Endothelial cell (in vitro differentiated cells): ENCODE measurements at regions not wholly inside any gene's neighbourhood (a gene's known extent, or its start where the extent isn't known, plus 50 kb on each side); places are given as distances from the start of the nearest gene placed in this dataset.
"Not testable (repeated sequence)": the region's sequence is repeated elsewhere in the genome, so short reads cannot be mapped to it uniquely, and the experiment has no call there.

Experiments
- DNase-seq: peaks from one replicate; pipeline ENCODE4 v3.0.0; 2021; ENCODE audit warnings: low spot score
- H3K27ac Mint-ChIP-seq: one replicate; pipeline ENCODE4 v1.8.0; 2021; ENCODE audit warnings: mixed read lengths, inconsistent platforms; ENCODE audit not compliant: unreplicated experiment
- H3K27me3 Mint-ChIP-seq: one replicate; pipeline ENCODE4 v1.8.0; 2021; ENCODE audit warnings: mild to moderate bottlenecking, moderate library complexity, mixed read lengths, inconsistent platforms; ENCODE audit not compliant: unreplicated experiment
- H3K36me3 Mint-ChIP-seq: one replicate; pipeline ENCODE4 v1.8.0; 2021; ENCODE audit warnings: mild to moderate bottlenecking, low read depth, mixed read lengths, inconsistent platforms; ENCODE audit not compliant: unreplicated experiment
- H3K4me1 Mint-ChIP-seq: one replicate; pipeline ENCODE4 v1.8.0; 2021; ENCODE audit warnings: mild to moderate bottlenecking, mixed read lengths, inconsistent platforms; ENCODE audit not compliant: unreplicated experiment
- H3K4me3 Mint-ChIP-seq: one replicate; pipeline ENCODE4 v1.8.0; 2021; ENCODE audit warnings: mild to moderate bottlenecking, mixed read lengths, inconsistent platforms; ENCODE audit not compliant: unreplicated experiment
- H3K9me3 Mint-ChIP-seq: one replicate; pipeline ENCODE4 v1.8.0; 2021; ENCODE audit warnings: mixed read lengths, inconsistent platforms; ENCODE audit not compliant: unreplicated experiment
- TF ChIP-seq, protein P1 (sequence below): fragments of 200-600 bp; sonication (generic); IDR thresholded peaks from one replicate; pipeline ENCODE4 v1.5.0; 2021; ENCODE audit warnings: antibody characterized with exemption; ENCODE audit not compliant: unreplicated experiment

DNA sequence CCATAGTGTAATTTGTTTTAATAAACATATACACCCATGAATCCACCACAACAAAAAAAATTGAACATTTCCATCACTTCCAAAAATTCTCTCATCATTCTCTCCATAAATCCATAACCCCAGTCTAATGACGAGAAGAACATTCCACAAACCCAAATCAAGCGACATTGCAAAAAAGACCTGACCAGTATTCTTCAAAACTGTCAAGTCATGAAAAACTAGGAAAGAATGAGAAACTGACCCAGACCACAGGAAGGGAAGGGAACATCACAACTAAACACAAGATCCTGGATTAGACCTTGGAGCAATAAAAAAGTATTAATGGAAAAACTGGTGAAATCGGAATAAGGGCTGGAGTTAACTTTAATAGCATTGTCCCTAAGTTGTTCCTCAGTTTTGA, 141.3 kb upstream of the SLC35G4 start:
- Mint-ChIP-seq H3K4me1 (peaks cover 7% of the 10 kb centered on the region), H3K36me3 (no peaks in the 10 kb centered on the region), H3K4me3 (no peak overlapping the region), H3K9me3 (no peaks in the 10 kb centered on the region), H3K27ac (no peak overlapping the region), H3K27me3 (no peaks in the 10 kb centered on the region)
- TF ChIP-seq, protein P1, sequence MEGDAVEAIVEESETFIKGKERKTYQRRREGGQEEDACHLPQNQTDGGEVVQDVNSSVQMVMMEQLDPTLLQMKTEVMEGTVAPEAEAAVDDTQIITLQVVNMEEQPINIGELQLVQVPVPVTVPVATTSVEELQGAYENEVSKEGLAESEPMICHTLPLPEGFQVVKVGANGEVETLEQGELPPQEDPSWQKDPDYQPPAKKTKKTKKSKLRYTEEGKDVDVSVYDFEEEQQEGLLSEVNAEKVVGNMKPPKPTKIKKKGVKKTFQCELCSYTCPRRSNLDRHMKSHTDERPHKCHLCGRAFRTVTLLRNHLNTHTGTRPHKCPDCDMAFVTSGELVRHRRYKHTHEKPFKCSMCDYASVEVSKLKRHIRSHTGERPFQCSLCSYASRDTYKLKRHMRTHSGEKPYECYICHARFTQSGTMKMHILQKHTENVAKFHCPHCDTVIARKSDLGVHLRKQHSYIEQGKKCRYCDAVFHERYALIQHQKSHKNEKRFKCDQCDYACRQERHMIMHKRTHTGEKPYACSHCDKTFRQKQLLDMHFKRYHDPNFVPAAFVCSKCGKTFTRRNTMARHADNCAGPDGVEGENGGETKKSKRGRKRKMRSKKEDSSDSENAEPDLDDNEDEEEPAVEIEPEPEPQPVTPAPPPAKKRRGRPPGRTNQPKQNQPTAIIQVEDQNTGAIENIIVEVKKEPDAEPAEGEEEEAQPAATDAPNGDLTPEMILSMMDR = no peak
- DNase-seq = no peak

DNA sequence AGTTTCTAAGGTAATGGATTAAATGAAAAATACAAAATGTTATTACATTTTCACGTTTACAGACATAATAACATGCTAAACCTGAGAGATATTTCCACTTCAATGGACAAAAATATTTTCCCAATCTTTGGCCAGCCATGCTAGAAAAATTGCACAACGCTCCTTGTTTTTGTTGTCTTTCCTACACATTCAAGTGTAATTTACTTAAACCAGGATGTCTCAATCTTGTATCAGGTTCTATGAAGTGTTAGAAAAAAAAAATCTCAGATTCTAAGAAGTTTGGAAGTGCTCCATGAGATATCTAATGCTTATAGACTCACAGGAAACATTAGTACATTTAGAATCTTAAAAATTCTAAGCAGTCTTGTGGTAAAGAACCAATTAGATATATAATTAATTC, 141.8 kb upstream of the SLC35G4 start:
- Mint-ChIP-seq H3K36me3 (no peaks in the 10 kb centered on the region), H3K4me1 (peaks cover 5% of the 10 kb centered on the region), H3K4me3 (no peak overlapping the region), H3K9me3 (no peaks in the 10 kb centered on the region), H3K27me3 (no peaks in the 10 kb centered on the region), H3K27ac (no peak overlapping the region)
- DNase-seq = no peak
- TF ChIP-seq, protein P1 = no peak

DNA sequence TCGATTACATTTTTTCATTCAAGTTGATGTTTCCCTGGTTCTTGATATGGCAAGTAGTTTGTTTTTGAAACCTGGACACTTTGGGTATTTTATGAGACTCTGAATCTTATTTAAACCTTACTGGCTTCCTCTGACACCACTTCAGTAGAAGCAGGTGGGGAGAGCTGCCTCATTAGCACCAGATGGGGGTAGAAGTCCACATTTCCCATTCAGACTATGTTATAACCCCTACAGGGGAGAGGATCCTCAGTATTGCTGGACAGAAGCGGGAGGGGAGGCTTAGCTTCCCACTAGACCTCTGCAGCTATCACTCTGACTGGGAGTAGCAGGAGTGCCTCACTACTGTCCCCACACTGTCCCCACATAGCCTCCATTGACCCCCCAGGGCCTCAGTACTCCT, 145.3 kb upstream of the SLC35G4 start:
- Mint-ChIP-seq H3K4me1 (peaks cover 2% of the 10 kb centered on the region), H3K9me3 (no peaks in the 10 kb centered on the region), H3K36me3 (no peaks in the 10 kb centered on the region), H3K27me3 (peaks cover 3% of the 10 kb centered on the region), H3K27ac (no peak overlapping the region), H3K4me3 (no peak overlapping the region)
- TF ChIP-seq, protein P1 = no peak
- DNase-seq = no peak

DNA sequence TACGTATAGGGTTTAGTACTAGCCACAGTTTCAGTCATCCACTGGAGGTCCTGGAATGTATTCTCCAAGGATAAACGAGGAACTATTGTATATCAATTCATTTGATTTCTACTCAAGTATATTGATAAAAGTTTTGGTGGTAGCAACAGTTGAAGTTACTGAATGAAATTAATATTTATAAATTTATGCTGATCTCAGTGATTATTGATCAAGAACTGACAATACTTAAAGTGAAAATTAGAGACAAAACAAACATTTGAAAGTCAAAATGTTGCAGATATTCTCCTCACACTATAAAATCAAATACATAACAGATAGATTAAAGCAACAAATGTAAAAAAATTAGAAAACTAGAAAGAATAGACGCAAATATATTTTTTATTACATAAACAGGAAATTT, 150.9 kb upstream of the SLC35G4 start:
- H3K27me3 Mint-ChIP-seq = peaks cover 3% of the 10 kb centered on the region
- H3K27ac Mint-ChIP-seq = no peak overlapping the region
- DNase-seq = no peak
- peaks cover 2% of the 10 kb centered on the region for H3K4me1 Mint-ChIP-seq
- no peaks in the 10 kb centered on the region for H3K36me3 Mint-ChIP-seq
- H3K4me3 Mint-ChIP-seq = no peak overlapping the region
- TF ChIP-seq, protein P1 = no peak
- H3K9me3 Mint-ChIP-seq = no peaks in the 10 kb centered on the region

DNA sequence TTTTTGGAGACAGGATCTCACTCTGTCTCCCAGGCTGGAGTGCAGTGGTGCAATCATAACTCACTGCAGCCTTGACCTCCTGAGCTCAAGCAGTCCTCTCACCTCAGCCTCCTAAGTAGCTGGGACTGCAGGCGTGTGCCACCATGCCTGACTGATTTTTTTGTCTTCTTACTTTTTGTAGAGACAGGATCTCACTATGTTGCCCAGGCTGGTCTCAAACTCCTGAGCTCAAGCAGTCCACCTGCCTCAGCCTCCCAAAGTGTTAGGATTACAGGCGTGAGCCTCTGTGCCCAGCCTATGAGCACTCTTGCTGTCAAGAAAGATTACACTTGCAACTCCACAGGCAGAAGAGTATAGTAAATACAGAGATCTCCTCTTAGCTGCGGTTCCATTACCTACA, 151.5 kb upstream of the SLC35G4 start:
- not testable (repeated sequence) for H3K9me3 Mint-ChIP-seq, H3K4me1 Mint-ChIP-seq, H3K36me3 Mint-ChIP-seq, H3K27ac Mint-ChIP-seq, H3K4me3 Mint-ChIP-seq, DNase-seq, H3K27me3 Mint-ChIP-seq

DNA sequence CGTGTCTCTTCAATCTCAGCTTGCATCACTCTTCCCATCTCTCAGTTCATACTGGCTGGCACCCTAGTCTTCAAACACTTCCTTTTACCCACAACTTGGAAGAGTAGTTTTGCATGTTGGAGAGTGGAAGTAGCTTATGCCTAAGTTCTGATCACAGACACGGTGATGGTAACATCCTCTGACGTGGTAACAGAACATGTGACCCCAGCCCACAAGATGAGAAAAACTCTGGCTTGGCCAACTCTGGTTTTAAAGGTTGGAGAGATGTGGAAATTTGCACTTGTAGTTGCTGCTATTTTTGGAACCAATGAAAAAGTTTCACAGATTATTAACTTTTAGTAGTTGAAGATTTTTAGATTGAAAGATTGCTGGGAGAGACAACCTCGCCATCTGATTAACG, 155.4 kb upstream of the SLC35G4 start:
- no peak for DNase-seq
- TF ChIP-seq, protein P1 = no peak
- no peaks in the 10 kb centered on the region for H3K9me3 Mint-ChIP-seq
- no peaks in the 10 kb centered on the region for H3K36me3 Mint-ChIP-seq
- H3K4me1 Mint-ChIP-seq = no peaks in the 10 kb centered on the region
- no peak overlapping the region for H3K27ac Mint-ChIP-seq
- no peaks in the 10 kb centered on the region for H3K27me3 Mint-ChIP-seq
- H3K4me3 Mint-ChIP-seq = no peak overlapping the region

DNA sequence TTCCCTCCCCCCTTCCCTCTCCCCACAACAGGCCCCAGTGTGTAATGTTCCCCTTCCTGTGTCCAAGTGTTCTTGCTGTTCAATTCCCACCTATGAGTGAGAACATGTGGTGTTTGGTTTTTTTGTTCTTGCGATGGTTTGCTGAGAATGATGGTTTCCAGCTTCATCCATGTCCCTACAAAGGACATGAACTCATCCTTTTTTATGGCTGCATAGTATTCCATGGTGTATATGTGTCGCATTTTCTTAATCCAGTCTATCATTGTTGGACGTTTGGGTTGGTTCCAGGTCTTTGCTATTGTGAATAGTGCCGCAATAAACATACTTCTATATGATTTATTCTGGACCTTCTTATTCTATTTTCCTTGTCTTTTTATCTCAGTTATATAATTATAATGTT, 165.2 kb upstream of the SLC35G4 start:
- not testable (repeated sequence) for H3K27me3 Mint-ChIP-seq, DNase-seq, H3K4me1 Mint-ChIP-seq, H3K4me3 Mint-ChIP-seq, H3K9me3 Mint-ChIP-seq, H3K36me3 Mint-ChIP-seq, H3K27ac Mint-ChIP-seq
